ENCODE measurements at regions not wholly inside any gene's neighbourhood (a gene's known extent, or its start where the extent isn't known, plus 50 kb on each side); places are given as distances from the start of the nearest gene placed in this dataset.

GRCh38 chr5:104763216-104763615, 1200.6 kb upstream of the NUDT12 start:
- ATAC-seq: peak; percentile 67

GRCh38 chr5:104757915-104758314, 1195.3 kb upstream of the NUDT12 start:
- ATAC-seq: no peak
- TF ChIP-seq ZFP30 (CRISPR knock-in tag; IDR thresholded peaks at IDR 0.05) (no peak), ZFP3 (CRISPR knock-in tag; IDR thresholded peaks at IDR 0.05) (no peak), PATZ1 (CRISPR knock-in tag; IDR thresholded peaks at IDR 0.05; ENCODE audit: borderline replicate concordance) (no peak), ZNF8 (CRISPR knock-in tag; IDR thresholded peaks at IDR 0.05) (no peak), TCF4 (CRISPR knock-in tag; IDR thresholded peaks at IDR 0.05; ENCODE audit: borderline replicate concordance) (no peak), CREB5 (CRISPR knock-in tag; IDR thresholded peaks at IDR 0.05; ENCODE audit: low read depth) (no peak), RARB (CRISPR knock-in tag; IDR thresholded peaks at IDR 0.05) (no peak), ZNF70 (CRISPR knock-in tag; IDR thresholded peaks at IDR 0.05) (no peak)

More at GRCh38 chr5:104763216-104763615, 1200.6 kb upstream of the NUDT12 start:
- TF ChIP-seq ZFP30 (CRISPR knock-in tag; IDR thresholded peaks at IDR 0.05): no peak
- TF ChIP-seq ISL1 (CRISPR knock-in tag; IDR thresholded peaks at IDR 0.05): no peak
- TF ChIP-seq TCF4 (CRISPR knock-in tag; IDR thresholded peaks at IDR 0.05; ENCODE audit: borderline replicate concordance): no peak
- TF ChIP-seq GLIS3 (CRISPR knock-in tag; IDR thresholded peaks at IDR 0.05): no peak
- TF ChIP-seq PPARA (CRISPR knock-in tag; IDR thresholded peaks at IDR 0.05; ENCODE audit: borderline replicate concordance): no peak
- no peak; the same call in 1 of the 2 replicates for TF ChIP-seq POU6F1 (CRISPR knock-in tag; IDR thresholded peaks at IDR 0.05; ENCODE audit: borderline replicate concordance, low read depth)

- no peak for TF ChIP-seq TCF4 (CRISPR knock-in tag; IDR thresholded peaks at IDR 0.05; ENCODE audit: borderline replicate concordance)
- no peak for TF ChIP-seq ZNF8 (CRISPR knock-in tag; IDR thresholded peaks at IDR 0.05)
- no peak for TF ChIP-seq ESRRG (CRISPR knock-in tag; IDR thresholded peaks at IDR 0.05)
- TF ChIP-seq PPARA (CRISPR knock-in tag; IDR thresholded peaks at IDR 0.05; ENCODE audit: borderline replicate concordance): no peak
- TF ChIP-seq CSRNP3 (CRISPR knock-in tag; IDR thresholded peaks at IDR 0.05): no peak
- no peak for TF ChIP-seq CSDC2 (CRISPR knock-in tag; IDR thresholded peaks at IDR 0.05)
- no peak for TF ChIP-seq BACH2 (CRISPR knock-in tag; IDR thresholded peaks at IDR 0.05; ENCODE audit: borderline replicate concordance)
- no peak for TF ChIP-seq SNAI2 (CRISPR knock-in tag; IDR thresholded peaks at IDR 0.05)
- TF ChIP-seq ZC3H10 (CRISPR knock-in tag; IDR thresholded peaks at IDR 0.05): no peak
- TF ChIP-seq RARB (CRISPR knock-in tag; IDR thresholded peaks at IDR 0.05): no peak
- no peak for ATAC-seq
These were observed 1193.2 kb upstream of the NUDT12 start for GRCh38 chr5:104755806-104756205.

GRCh38 chr5:104754311-104754995, 1191.9 kb upstream of the NUDT12 start:
- no peak for ATAC-seq
- TF ChIP-seq ISL1 (CRISPR knock-in tag; IDR thresholded peaks at IDR 0.05): no peak
- TF ChIP-seq ZNF8 (CRISPR knock-in tag; IDR thresholded peaks at IDR 0.05): no peak
- TF ChIP-seq CSDC2 (CRISPR knock-in tag; IDR thresholded peaks at IDR 0.05): no peak
- TF ChIP-seq PPARA (CRISPR knock-in tag; IDR thresholded peaks at IDR 0.05; ENCODE audit: borderline replicate concordance): no peak
- no peak for TF ChIP-seq ZC3H10 (CRISPR knock-in tag; IDR thresholded peaks at IDR 0.05)
- TF ChIP-seq PATZ1 (CRISPR knock-in tag; IDR thresholded peaks at IDR 0.05; ENCODE audit: borderline replicate concordance): no peak
- no peak for TF ChIP-seq ZNF70 (CRISPR knock-in tag; IDR thresholded peaks at IDR 0.05)
- TF ChIP-seq ESRRG (CRISPR knock-in tag; IDR thresholded peaks at IDR 0.05): no peak
- TF ChIP-seq ZNF565 (CRISPR knock-in tag; conservative IDR thresholded peaks at IDR 0.05; ENCODE audit: low read depth): no peak
- TF ChIP-seq CREB5 (CRISPR knock-in tag; IDR thresholded peaks at IDR 0.05; ENCODE audit: low read depth): no peak
- no peak for TF ChIP-seq POU6F1 (CRISPR knock-in tag; IDR thresholded peaks at IDR 0.05; ENCODE audit: borderline replicate concordance, low read depth)
- no peak for TF ChIP-seq BACH2 (CRISPR knock-in tag; IDR thresholded peaks at IDR 0.05; ENCODE audit: borderline replicate concordance)
- no peak for TF ChIP-seq RARB (CRISPR knock-in tag; IDR thresholded peaks at IDR 0.05)
- no peak for TF ChIP-seq CSRNP3 (CRISPR knock-in tag; IDR thresholded peaks at IDR 0.05)
- no peak for TF ChIP-seq TOX (CRISPR knock-in tag; IDR thresholded peaks at IDR 0.05; ENCODE audit: borderline replicate concordance)
